Tibial nerve (tissue), 3 donors: ENCODE measurements at regions not wholly inside any gene's neighbourhood (a gene's known extent, or its start where the extent isn't known, plus 50 kb on each side); places are given as distances from the start of the nearest gene placed in this dataset.

ENCODE experiments used
- EP300 ChIP-seq, 2 donors: sonication (generic); formaldehyde crosslinking; IDR thresholded peaks; one replicate each; pipeline ENCODE4 v1.6.1; 2017; ENCODE audit warnings: antibody characterized with exemption in 2 of 2, mild to moderate bottlenecking in 1 of 2
- POLR2A ChIP-seq, 2 donors: fragments of 450-650 bp; IDR thresholded peaks; one replicate each; pipeline ENCODE4 v1.6.1; 2017; ENCODE audit warnings: antibody characterized with exemption in 2 of 2, mild to moderate bottlenecking in 2 of 2, moderate library complexity in 2 of 2

GRCh38 chr13:36493046-36493445, 60.8 kb downstream of the CCNA1 start:
- TF ChIP-seq EP300 (IDR thresholded peaks at IDR 0.05), result no peak
- TF ChIP-seq POLR2A (IDR thresholded peaks at IDR 0.05), result no peak
